Progenitor cell of endocrine pancreas (in vitro differentiated cells): ENCODE measurements at regions not wholly inside any gene's neighbourhood (a gene's known extent, or its start where the extent isn't known, plus 50 kb on each side); places are given as distances from the start of the nearest gene placed in this dataset.
A peak's percentile ranks its signal among the peaks of the same experiment; 100 is the strongest.

Source experiments
- DNase-seq: peaks from one replicate; pipeline ENCODE4 v3.0.0; 2021; ENCODE audit warnings: low spot score; ENCODE audit not compliant: unreplicated experiment
- H3K27ac Mint-ChIP-seq: 2 replicates; pipeline ENCODE4 v1.8.0; 2021; ENCODE audit warnings: mild to moderate bottlenecking, moderate library complexity, mixed read lengths
- H3K27me3 Mint-ChIP-seq: 2 replicates; pipeline ENCODE4 v1.8.0; 2021; ENCODE audit warnings: mixed read lengths
- H3K36me3 Mint-ChIP-seq: 2 replicates; pipeline ENCODE4 v1.8.0; 2022; ENCODE audit warnings: mixed read lengths; ENCODE audit not compliant: insufficient read depth
- H3K4me1 Mint-ChIP-seq: 2 replicates; pipeline ENCODE4 v1.8.0; 2021; ENCODE audit warnings: low read depth, mixed read lengths
- H3K4me3 Mint-ChIP-seq: 2 replicates; pipeline ENCODE4 v1.8.0; 2021; ENCODE audit warnings: low read depth, mild to moderate bottlenecking, moderate library complexity, mixed read lengths
- H3K9me3 Mint-ChIP-seq: 2 replicates; pipeline ENCODE4 v1.8.0; 2021; ENCODE audit warnings: low read depth, mixed read lengths
- CTCF ChIP-seq: fragments of 200-600 bp; sonication (generic); IDR thresholded peaks from one replicate; pipeline ENCODE4 v1.5.0; 2021; ENCODE audit warnings: antibody characterized with exemption, mild to moderate bottlenecking; ENCODE audit not compliant: unreplicated experiment

GRCh38 chr11:44380820-44381219, 70.9 kb upstream of the ALX4 start:
- no peaks in the 10 kb centered on the region for H3K4me1 Mint-ChIP-seq
- no peaks in the 10 kb centered on the region for H3K9me3 Mint-ChIP-seq
- H3K27ac Mint-ChIP-seq = peak overlapping the region; percentile 45

GRCh38 chr11:44381261-44381660, 71.3 kb upstream of the ALX4 start:
- peaks cover 21% of the 10 kb centered on the region for H3K27me3 Mint-ChIP-seq
- H3K4me1 Mint-ChIP-seq = no peaks in the 10 kb centered on the region
- H3K4me3 Mint-ChIP-seq = no peak overlapping the region
- DNase-seq = no peak
- no peak overlapping the region for H3K27ac Mint-ChIP-seq
- TF ChIP-seq CTCF = no peak
- no peaks in the 10 kb centered on the region for H3K9me3 Mint-ChIP-seq
- H3K36me3 Mint-ChIP-seq = no peaks in the 10 kb centered on the region

More at GRCh38 chr11:44380820-44381219, 70.9 kb upstream of the ALX4 start:
- no peak overlapping the region for H3K4me3 Mint-ChIP-seq
- no peak for TF ChIP-seq CTCF
- peaks cover 21% of the 10 kb centered on the region for H3K27me3 Mint-ChIP-seq
- no peak for DNase-seq
- H3K36me3 Mint-ChIP-seq = no peaks in the 10 kb centered on the region

GRCh38 chr11:44382118-44382517, 72.2 kb upstream of the ALX4 start:
- Mint-ChIP-seq H3K27ac (no peak overlapping the region), H3K9me3 (no peaks in the 10 kb centered on the region), H3K27me3 (peaks cover 21% of the 10 kb centered on the region), H3K36me3 (no peaks in the 10 kb centered on the region), H3K4me3 (no peak overlapping the region), H3K4me1 (no peaks in the 10 kb centered on the region)
- no peak for DNase-seq
- no peak for TF ChIP-seq CTCF

- Mint-ChIP-seq H3K27me3 (peaks cover 21% of the 10 kb centered on the region), H3K27ac (no peak overlapping the region), H3K9me3 (no peaks in the 10 kb centered on the region), H3K4me3 (no peak overlapping the region), H3K4me1 (no peaks in the 10 kb centered on the region), H3K36me3 (no peaks in the 10 kb centered on the region)
- TF ChIP-seq CTCF = no peak
- no peak for DNase-seq
These were observed 72.8 kb upstream of the ALX4 start for GRCh38 chr11:44382656-44383240.

GRCh38 chr11:44383246-44383645, 73.3 kb upstream of the ALX4 start:
- DNase-seq = no peak
- Mint-ChIP-seq H3K9me3 (no peaks in the 10 kb centered on the region), H3K4me3 (no peak overlapping the region), H3K27ac (no peak overlapping the region), H3K4me1 (no peaks in the 10 kb centered on the region), H3K36me3 (no peaks in the 10 kb centered on the region), H3K27me3 (peaks cover 21% of the 10 kb centered on the region)
- no peak for TF ChIP-seq CTCF
